ENCODE measurements at regions not wholly inside any gene's neighbourhood (a gene's known extent, or its start where the extent isn't known, plus 50 kb on each side); places are given as distances from the start of the nearest gene placed in this dataset.

- H3K27me3 Mint-ChIP-seq: no peaks in the 10 kb centered on the region
- no peak overlapping the region for H3K4me3 Mint-ChIP-seq
- H3K27ac Mint-ChIP-seq: no peak overlapping the region
- no peak for ATAC-seq
- H3K9me3 Mint-ChIP-seq: peaks cover 8 to 18% of the 10 kb centered on the region in 2 donors
- H3K4me1 Mint-ChIP-seq: no peaks in the 10 kb centered on the region
- no peak for DNase-seq
Observed at GRCh38 chr20:11772226-11772730, 145.4 kb upstream of the BTBD3 start.

DNA sequence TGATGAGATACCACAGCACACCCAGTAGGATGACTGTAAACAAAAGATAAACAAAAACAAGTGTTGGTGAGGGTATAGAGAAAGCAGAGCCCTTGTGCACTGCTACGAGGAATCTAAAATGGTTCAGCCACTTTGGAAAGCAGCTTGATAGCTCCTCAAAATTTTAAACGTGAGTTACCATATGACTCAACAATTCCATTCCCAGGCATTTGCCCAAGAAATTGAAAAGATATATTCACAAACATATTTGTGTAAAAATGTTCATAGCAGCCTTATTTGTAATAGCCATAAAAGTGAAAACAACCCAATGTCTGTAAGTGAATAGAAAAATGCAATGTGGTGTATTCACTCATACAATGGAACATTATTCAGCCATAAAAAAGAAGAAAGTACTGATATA lies 141.0 kb upstream of the BTBD3 start:
- H3K9me3 Mint-ChIP-seq: peaks cover 14 to 15% of the 10 kb centered on the region in 2 donors
- no peak overlapping the region for H3K4me3 Mint-ChIP-seq
- no peak overlapping the region for H3K27ac Mint-ChIP-seq
- ATAC-seq: no peak
- DNase-seq: no peak
- no peaks in the 10 kb centered on the region for H3K27me3 Mint-ChIP-seq
- no peaks in the 10 kb centered on the region for H3K4me1 Mint-ChIP-seq

GRCh38 chr20:11777387-11778205 lies 140.1 kb upstream of the BTBD3 start:
- Mint-ChIP-seq H3K4me3 (no peak overlapping the region), H3K4me1 (no peaks in the 10 kb centered on the region), H3K9me3 (peaks cover 11 to 14% of the 10 kb centered on the region in 2 donors), H3K27ac (no peak overlapping the region), H3K27me3 (no peaks in the 10 kb centered on the region)
- ATAC-seq (no peak), DNase-seq (no peak)

DNA sequence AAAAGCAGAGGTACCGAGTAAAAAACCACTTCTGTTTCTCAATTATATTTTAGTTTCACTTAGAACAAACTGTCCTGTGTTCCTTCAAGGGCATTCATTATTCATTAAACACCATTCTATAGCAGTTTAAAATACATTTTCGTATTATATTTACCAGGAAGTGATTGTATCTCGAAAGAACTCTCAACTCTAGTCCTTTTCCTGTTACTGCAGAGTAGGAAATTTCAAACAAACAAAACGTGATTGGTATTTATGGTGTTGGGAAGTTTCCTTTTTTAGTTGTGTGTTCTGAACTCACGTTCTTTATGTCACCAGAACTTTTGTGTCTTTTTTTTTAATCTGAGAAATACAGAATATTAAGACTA lies 139.5 kb upstream of the BTBD3 start:
- no peaks in the 10 kb centered on the region for H3K4me1 Mint-ChIP-seq

DNA sequence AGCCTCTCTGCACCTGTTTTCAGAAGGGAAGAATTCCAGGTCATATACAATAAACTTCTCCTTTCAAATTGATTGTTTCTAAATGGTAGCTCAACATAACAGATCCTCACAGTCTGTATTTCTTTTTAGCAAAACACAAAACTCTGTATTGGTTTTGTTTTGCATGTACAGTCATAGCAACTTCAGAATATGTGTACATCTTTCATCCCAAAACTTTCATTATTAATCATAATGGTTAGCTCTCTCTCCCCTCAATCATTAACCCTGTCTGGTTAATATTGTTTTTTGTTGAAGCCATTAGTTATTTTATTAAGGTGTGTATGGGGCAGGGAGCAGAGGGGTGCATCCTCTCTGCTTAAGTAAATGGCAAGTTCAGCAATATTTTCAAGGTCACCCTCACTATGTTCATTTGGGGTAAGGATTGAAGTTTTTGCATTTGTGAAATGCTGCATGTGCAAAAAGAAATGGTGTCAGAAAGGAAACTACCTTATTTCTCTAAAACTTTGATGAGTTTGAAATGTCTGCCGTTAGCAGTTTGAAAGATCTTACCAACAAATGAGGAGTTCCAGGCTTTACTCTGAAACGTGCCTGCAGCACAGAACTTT lies 136.8 kb upstream of the BTBD3 start:
- Mint-ChIP-seq H3K9me3 (peaks cover 0 to 7% of the 10 kb centered on the region in 2 donors), H3K4me3 (no peak overlapping the region), H3K4me1 (peaks cover 5% of the 10 kb centered on the region), H3K27ac (no peak overlapping the region), H3K27me3 (no peaks in the 10 kb centered on the region)
- DNase-seq (no peak), ATAC-seq (no peak)

More for the DNA sequence above, 139.5 kb upstream of the BTBD3 start:
- Mint-ChIP-seq H3K9me3 (peaks cover 6 to 8% of the 10 kb centered on the region in 2 donors), H3K4me3 (no peak overlapping the region), H3K27me3 (no peaks in the 10 kb centered on the region), H3K27ac (no peak overlapping the region)
- DNase-seq (no peak), ATAC-seq (no peak)

DNA sequence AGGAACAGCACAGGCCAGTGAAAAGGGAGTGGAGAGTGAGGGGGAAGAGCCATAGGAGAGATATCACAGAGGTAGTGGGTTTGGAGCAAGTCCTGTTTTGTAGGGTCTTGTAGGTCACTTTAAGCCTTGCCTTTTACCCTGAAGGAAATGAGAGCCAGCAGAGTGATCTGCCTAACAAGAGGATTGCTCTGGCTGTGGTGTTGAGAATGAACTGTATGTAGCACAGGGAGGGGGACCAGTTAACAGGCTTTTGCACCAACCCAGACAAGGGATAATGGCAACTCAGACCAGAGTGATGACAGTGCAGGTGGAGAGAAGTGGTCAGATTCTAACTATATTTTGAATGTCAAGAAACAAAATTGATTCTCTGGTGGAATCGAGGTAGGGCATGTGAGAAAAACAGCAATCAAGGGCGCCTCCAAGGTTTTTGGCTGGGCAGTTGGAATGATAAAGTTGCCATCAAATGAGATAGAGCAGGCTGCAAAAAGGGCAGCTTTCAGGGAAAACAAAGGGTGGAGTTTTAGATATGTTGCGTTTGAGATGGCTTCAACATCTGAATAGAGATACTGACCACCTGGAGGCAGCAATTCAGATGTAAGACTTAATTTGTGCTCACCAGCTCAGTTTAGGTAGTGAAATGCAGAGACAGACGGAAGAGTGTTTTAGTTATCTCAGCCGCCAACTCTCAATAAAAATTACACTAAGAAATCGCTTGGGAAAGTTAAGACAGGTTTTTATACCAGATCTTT lies 134.4 kb upstream of the BTBD3 start:
- ATAC-seq (no peak), DNase-seq (no peak)
- Mint-ChIP-seq H3K4me1 (peaks cover 5% of the 10 kb centered on the region), H3K4me3 (no peak overlapping the region), H3K27ac (no peak overlapping the region), H3K9me3 (peaks cover 0 to 7% of the 10 kb centered on the region in 2 donors), H3K27me3 (no peaks in the 10 kb centered on the region)

DNA sequence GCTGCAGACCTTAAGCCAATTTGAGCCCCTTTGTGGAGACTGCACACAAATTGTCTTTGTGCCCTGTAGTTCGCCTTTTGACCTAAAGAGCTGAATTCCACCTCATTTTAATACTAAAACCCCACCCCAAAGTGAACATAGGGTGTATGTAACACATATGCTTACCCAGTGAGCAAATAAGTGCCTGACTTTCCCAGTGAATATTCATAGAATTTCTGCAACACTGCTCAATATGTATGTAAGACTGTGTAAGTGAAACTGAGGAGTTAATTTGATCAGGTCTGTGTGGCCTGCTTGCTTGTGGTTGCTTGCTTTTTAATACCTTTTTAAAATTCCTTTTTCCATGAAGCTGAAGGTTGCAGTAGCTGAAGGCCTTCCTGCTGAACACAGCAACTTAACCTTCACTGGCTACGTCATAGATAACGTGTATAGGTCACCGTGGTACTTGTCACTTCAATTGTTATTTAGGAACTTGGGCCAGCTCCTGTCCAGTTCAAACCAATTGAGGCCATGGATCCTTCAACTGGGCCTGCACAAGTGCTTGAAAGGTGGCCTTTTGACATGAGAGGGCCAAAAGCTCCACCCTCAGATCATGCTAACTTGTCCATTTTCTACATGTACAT lies 131.7 kb upstream of the BTBD3 start:
- DNase-seq: no peak
- H3K27ac Mint-ChIP-seq: no peak overlapping the region
- peaks cover 5% of the 10 kb centered on the region for H3K4me1 Mint-ChIP-seq
- H3K9me3 Mint-ChIP-seq: no peaks in the 10 kb centered on the region
- no peak for ATAC-seq
- H3K4me3 Mint-ChIP-seq: no peak overlapping the region
- H3K27me3 Mint-ChIP-seq: no peaks in the 10 kb centered on the region

- peaks cover 4% of the 10 kb centered on the region for H3K4me1 Mint-ChIP-seq
- no peaks in the 10 kb centered on the region for H3K27me3 Mint-ChIP-seq
- DNase-seq (no peak), ATAC-seq (no peak)
- H3K9me3 Mint-ChIP-seq: peaks cover 0 to 8% of the 10 kb centered on the region in 2 donors
- H3K4me3 Mint-ChIP-seq: no peak overlapping the region
- H3K27ac Mint-ChIP-seq: no peak overlapping the region
Observed at GRCh38 chr20:11790046-11790445, 127.6 kb upstream of the BTBD3 start.

DNA sequence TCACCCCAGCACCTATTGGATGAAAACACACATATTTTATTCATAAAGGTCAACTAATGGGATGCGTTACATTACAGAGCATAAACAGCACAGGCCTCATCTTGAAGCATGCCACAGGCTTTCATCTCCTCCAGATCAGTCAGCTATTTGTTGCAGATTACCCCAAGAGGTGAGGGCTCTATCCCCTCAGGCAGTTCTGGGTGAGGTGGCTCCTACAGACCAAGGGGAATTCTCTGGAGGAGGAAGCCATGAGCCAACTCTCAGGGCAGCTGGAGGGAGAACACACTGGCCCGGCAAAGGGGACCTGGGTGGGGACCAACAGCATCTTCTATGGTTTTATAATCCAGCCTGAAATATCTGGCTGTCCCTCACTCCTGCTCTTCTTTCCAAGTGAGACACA lies 126.4 kb upstream of the BTBD3 start:
- no peak overlapping the region for H3K27ac Mint-ChIP-seq
- H3K4me1 Mint-ChIP-seq: no peaks in the 10 kb centered on the region
- DNase-seq (no peak), ATAC-seq (no peak)
- peaks cover 6 to 15% of the 10 kb centered on the region in 2 donors for H3K9me3 Mint-ChIP-seq
- H3K4me3 Mint-ChIP-seq: no peak overlapping the region
- no peaks in the 10 kb centered on the region for H3K27me3 Mint-ChIP-seq

DNA sequence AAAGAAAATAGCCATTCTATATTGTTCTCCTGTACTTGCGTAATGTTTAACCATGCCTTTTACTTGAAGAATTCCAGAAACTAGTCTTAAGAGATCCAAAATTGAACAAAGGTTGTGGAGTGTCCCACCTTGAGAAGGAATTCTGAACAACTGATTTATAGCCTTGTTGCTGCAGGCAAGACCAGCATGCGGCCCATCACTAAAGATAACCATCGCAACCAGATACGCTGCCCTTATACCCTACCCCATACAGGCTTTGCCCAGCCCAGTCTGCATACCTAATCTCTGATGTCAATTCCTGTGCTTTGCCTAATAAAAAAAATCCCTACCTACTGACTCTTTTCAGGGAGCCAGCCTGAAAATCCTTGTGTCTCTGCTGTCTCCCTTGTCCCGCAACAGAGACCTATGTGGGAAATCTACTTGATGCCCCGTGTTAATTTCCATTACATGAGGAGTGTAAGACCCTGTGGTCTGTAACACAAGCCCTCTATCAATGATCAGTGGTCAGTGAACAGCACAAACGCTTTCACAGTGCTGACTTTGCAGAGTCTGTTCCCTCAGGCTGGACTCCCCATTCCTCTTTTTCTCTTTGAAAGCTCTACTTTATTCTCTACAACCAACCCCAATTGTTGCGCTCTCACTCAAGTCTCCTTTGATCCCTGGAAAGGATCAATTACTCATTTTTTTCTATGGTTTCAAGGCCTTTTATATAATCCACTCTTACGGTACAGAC lies 125.7 kb upstream of the BTBD3 start:
- no peaks in the 10 kb centered on the region for H3K4me1 Mint-ChIP-seq
- DNase-seq (no peak), ATAC-seq (no peak)
- H3K27ac Mint-ChIP-seq: no peak overlapping the region
- no peaks in the 10 kb centered on the region for H3K27me3 Mint-ChIP-seq
- H3K4me3 Mint-ChIP-seq: no peak overlapping the region
- peaks cover 6 to 15% of the 10 kb centered on the region in 2 donors for H3K9me3 Mint-ChIP-seq

GRCh38 chr20:11792568-11792953 lies 125.1 kb upstream of the BTBD3 start:
- no peak for DNase-seq
- no peaks in the 10 kb centered on the region for H3K4me1 Mint-ChIP-seq
- ATAC-seq: no peak
- H3K27ac Mint-ChIP-seq: no peak overlapping the region
- H3K9me3 Mint-ChIP-seq: peaks cover 6 to 15% of the 10 kb centered on the region in 2 donors
- no peaks in the 10 kb centered on the region for H3K27me3 Mint-ChIP-seq
- H3K4me3 Mint-ChIP-seq: no peak overlapping the region

DNA sequence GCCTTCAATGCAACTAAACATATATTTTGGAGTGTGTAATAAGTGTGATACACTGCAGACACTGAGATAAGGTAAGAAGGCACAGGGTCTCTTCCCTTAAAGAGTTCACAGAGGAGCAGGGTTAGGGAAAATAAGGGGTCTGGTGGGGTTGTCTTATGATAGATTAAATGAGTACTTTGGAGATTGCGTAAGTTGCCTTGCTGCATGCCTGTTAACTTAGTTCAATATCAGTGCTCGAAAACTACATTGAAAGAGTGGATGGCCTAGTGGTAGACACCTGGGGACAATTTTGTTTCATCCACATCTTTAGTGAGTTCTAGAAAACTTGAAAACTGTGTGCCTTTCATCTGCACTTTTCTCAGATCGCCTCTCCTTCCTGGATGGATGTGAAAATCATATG lies 123.2 kb upstream of the BTBD3 start:
- H3K27ac Mint-ChIP-seq: no peak overlapping the region
- peaks cover 6 to 15% of the 10 kb centered on the region in 2 donors for H3K9me3 Mint-ChIP-seq
- ATAC-seq (no peak), DNase-seq (no peak)
- H3K4me1 Mint-ChIP-seq: no peaks in the 10 kb centered on the region
- H3K27me3 Mint-ChIP-seq: no peaks in the 10 kb centered on the region
- H3K4me3 Mint-ChIP-seq: no peak overlapping the region

- ATAC-seq: no peak
- no peak overlapping the region for H3K4me3 Mint-ChIP-seq
- no peaks in the 10 kb centered on the region for H3K27me3 Mint-ChIP-seq
- H3K4me1 Mint-ChIP-seq: no peaks in the 10 kb centered on the region
- no peak for DNase-seq
- peaks cover 6 to 15% of the 10 kb centered on the region in 2 donors for H3K9me3 Mint-ChIP-seq
- no peak overlapping the region for H3K27ac Mint-ChIP-seq
Observed at GRCh38 chr20:11795071-11795615, 122.5 kb upstream of the BTBD3 start.

DNA sequence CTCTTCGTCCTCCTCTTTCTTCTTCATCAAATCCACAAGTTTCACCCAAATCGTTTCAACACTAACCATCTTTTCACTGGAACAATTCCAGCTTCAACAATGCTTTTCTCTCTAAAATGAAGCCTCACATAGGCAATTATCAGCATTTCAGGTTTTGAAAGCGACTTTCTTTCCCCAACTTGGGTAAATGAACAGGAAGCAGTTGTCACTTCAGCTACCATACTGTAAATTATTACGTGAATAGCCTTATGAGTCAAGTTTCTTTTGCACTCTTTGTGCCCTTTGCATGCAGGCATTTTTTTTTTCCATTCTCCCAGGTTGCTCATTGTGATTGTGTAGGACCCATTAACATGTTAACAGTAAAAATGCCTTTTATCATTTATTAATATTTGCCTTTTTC lies 121.7 kb upstream of the BTBD3 start:
- H3K27ac Mint-ChIP-seq: no peak overlapping the region
- H3K27me3 Mint-ChIP-seq: no peaks in the 10 kb centered on the region
- H3K4me3 Mint-ChIP-seq: no peak overlapping the region
- no peak for DNase-seq
- H3K4me1 Mint-ChIP-seq: no peaks in the 10 kb centered on the region
- no peak for ATAC-seq
- peaks cover 6 to 15% of the 10 kb centered on the region in 2 donors for H3K9me3 Mint-ChIP-seq

DNA sequence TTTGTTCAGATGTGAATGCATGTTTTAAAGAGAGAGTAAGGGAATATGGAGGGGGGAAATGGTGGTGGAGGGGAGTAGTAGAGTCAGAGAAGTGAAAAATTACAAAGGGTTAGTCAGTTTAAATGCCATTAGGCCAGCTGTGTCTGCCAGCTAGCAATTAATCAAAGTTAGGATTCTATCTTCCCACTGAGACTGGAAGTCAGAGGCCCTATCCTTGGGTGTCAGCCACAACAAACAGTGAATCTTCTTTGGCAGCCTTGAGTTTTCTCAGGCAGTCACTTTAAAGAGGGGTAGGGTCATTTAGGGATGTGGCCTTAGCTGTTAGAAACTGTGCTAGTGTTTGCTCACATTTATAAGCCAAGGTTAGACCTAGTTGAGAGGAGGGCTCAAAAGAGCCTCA lies 120.5 kb upstream of the BTBD3 start:
- DNase-seq: no peak
- no peaks in the 10 kb centered on the region for H3K27me3 Mint-ChIP-seq
- peaks cover 6 to 12% of the 10 kb centered on the region in 2 donors for H3K9me3 Mint-ChIP-seq
- no peak overlapping the region for H3K4me3 Mint-ChIP-seq
- no peak for ATAC-seq
- H3K27ac Mint-ChIP-seq: no peak overlapping the region
- no peaks in the 10 kb centered on the region for H3K4me1 Mint-ChIP-seq

Measured in stimulated activated naive CD8-positive, alpha-beta T cell treated with anti-CD3 and anti-CD28 coated beads, Interleukin-15, amount 100 ng/mL, for 72 hours (primary cell).